Mammary epithelial cell (primary cell): ENCODE measurements at regions not wholly inside any gene's neighbourhood (a gene's known extent, or its start where the extent isn't known, plus 50 kb on each side); places are given as distances from the start of the nearest gene placed in this dataset.

Source experiments
- CTCF ChIP-seq, 2 donors: IDR thresholded peaks in 1 of 2; conservative IDR thresholded peaks in 1 of 2; 2 replicates each; pipeline ENCODE4 v1.5.1; 2011 to 2012; ENCODE audit warnings: inconsistent platforms in 2 of 2, low read length in 2 of 2, mild to moderate bottlenecking in 2 of 2, control low read depth in 1 of 2, low read depth in 1 of 2; ENCODE audit not compliant: insufficient read depth in 1 of 2; ENCODE audit errors: extremely low read depth in 1 of 2
- EZH2 ChIP-seq: IDR thresholded peaks from 2 replicates; pipeline ENCODE4 v1.6.1; 2012; ENCODE audit warnings: low read length, inconsistent platforms, borderline replicate concordance

GRCh38 chr3:56981445-56982230 is 78.8 kb upstream of the SPATA12 start:
- no peak for TF ChIP-seq CTCF (conservative IDR thresholded peaks at IDR 0.05 in 1 of 2, IDR thresholded peaks at IDR 0.05 in 1 of 2; ENCODE audit: extremely low read depth in 1 of 2, insufficient read depth in 1 of 2, low read depth in 1 of 2, low read length in 2 of 2)
- no peak for TF ChIP-seq EZH2
